ENCODE measurements at regions not wholly inside any gene's neighbourhood (a gene's known extent, or its start where the extent isn't known, plus 50 kb on each side); places are given as distances from the start of the nearest gene placed in this dataset.

- Histone ChIP-seq H3K9me2 (ENCODE audit: insufficient read depth) (no peaks in the 10 kb centered on the region), H3K9me3 (ENCODE audit: control insufficient read depth in 1 of 2, insufficient read depth in 1 of 2, low read depth in 1 of 2, low read length in 2 of 2) (peaks cover 46 to 50% of the 10 kb centered on the region in 2 experiments; a peak in 3 of 4 replicates), H3K4me1 (ENCODE audit: control insufficient read depth in 1 of 2, insufficient read depth in 2 of 2, low read length in 2 of 2) (no peaks in the 10 kb centered on the region), H3K36me3 (ENCODE audit: control insufficient read depth in 1 of 2, insufficient read depth in 2 of 2, low read length in 2 of 2) (no peaks in the 10 kb centered on the region), H3K27ac (ENCODE audit: low read depth, low read length) (no peak overlapping the region), H3K9ac (ENCODE audit: low read length) (no peak overlapping the region), H3K27me3 (ENCODE audit: insufficient read depth, low read length) (no peaks in the 10 kb centered on the region), H3K4me2 (ENCODE audit: low read length) (no peak overlapping the region), H3K79me2 (ENCODE audit: insufficient read depth, low read length) (no peaks in the 10 kb centered on the region), H2AFZ (ENCODE audit: low read depth, low read length, poor library complexity, severe bottlenecking) (no peak overlapping the region), H4K20me1 (ENCODE audit: insufficient read depth) (no peaks in the 10 kb centered on the region), H3K4me3 (replicated peaks in 1 of 2; ENCODE audit: low read depth in 1 of 2, low read length in 2 of 2) (no peak overlapping the region)
- BruUV-seq (replicated peaks) = no TSS peak
- no peak for TF ChIP-seq JUND (IDR thresholded peaks at IDR 0.05)
- no peak for TF ChIP-seq POLR2A (IDR thresholded peaks at IDR 0.05; ENCODE audit: borderline replicate concordance, extremely low read depth, insufficient read depth, insufficient read length)
- no peak for TF ChIP-seq ZNF274 (IDR thresholded peaks at IDR 0.05; ENCODE audit: low read depth, low read length)
- TF ChIP-seq YY1 (IDR thresholded peaks at IDR 0.05; ENCODE audit: extremely low read depth, insufficient replicate concordance, low read depth, low read length) = no peak
- no peak for TF ChIP-seq RAD21 (IDR thresholded peaks at IDR 0.05; ENCODE audit: low read depth)
- no peak for TF ChIP-seq EGR1 (IDR thresholded peaks at IDR 0.05; ENCODE audit: low read depth)
- TF ChIP-seq, protein P1, sequence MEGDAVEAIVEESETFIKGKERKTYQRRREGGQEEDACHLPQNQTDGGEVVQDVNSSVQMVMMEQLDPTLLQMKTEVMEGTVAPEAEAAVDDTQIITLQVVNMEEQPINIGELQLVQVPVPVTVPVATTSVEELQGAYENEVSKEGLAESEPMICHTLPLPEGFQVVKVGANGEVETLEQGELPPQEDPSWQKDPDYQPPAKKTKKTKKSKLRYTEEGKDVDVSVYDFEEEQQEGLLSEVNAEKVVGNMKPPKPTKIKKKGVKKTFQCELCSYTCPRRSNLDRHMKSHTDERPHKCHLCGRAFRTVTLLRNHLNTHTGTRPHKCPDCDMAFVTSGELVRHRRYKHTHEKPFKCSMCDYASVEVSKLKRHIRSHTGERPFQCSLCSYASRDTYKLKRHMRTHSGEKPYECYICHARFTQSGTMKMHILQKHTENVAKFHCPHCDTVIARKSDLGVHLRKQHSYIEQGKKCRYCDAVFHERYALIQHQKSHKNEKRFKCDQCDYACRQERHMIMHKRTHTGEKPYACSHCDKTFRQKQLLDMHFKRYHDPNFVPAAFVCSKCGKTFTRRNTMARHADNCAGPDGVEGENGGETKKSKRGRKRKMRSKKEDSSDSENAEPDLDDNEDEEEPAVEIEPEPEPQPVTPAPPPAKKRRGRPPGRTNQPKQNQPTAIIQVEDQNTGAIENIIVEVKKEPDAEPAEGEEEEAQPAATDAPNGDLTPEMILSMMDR (IDR thresholded peaks at IDR 0.05 in 2 of 3, conservative IDR thresholded peaks at IDR 0.05 in 1 of 3; ENCODE audit: borderline replicate concordance in 1 of 3, insufficient read depth in 1 of 3, low read depth in 2 of 3, low read length in 2 of 3) = no peak
- TF ChIP-seq REST (IDR thresholded peaks at IDR 0.05; ENCODE audit: low read depth) = no peak
- no peak for TF ChIP-seq SRF (IDR thresholded peaks at IDR 0.05; ENCODE audit: low read depth)
- no peak for TF ChIP-seq ZFX (IDR thresholded peaks at IDR 0.05)
- TF ChIP-seq ELF1 (IDR thresholded peaks at IDR 0.05; ENCODE audit: borderline replicate concordance, low read depth) = no peak
- TF ChIP-seq MAX (IDR thresholded peaks at IDR 0.05) = no peak
- POLR2A ChIA-PET = no interaction called here
- DNase-seq (ENCODE audit: low read depth, low spot score) (no peak), ATAC-seq (no peak)
- intact Hi-C loops (cut with micrococcal nuclease) = no loop called here
- CTCF ChIA-PET = no interaction called here
- RAD21 ChIA-PET (ENCODE audit: low non-redundant PET in 1 of 2, low total read pairs in 2 of 2, uncharacterized antibody in 2 of 2, unreplicated experiment in 2 of 2) = no interaction called here
These were observed 722.6 kb upstream of the KIF2B start for GRCh38 chr17:53100126-53100525.

Data from HCT116 (cell line).